Peyer's patch (tissue), 4 donors: ENCODE measurements at regions not wholly inside any gene's neighbourhood (a gene's known extent, or its start where the extent isn't known, plus 50 kb on each side); places are given as distances from the start of the nearest gene placed in this dataset.

Experiments used
- POLR2A ChIP-seq, 2 donors: fragments of 450-650 bp; IDR thresholded peaks; one replicate each; pipeline ENCODE4 v1.5.1; 2017; ENCODE audit warnings: antibody characterized with exemption in 2 of 2, mild to moderate bottlenecking in 2 of 2, moderate library complexity in 2 of 2
- TF ChIP-seq, protein P1 (sequence below), 6 experiments: fragments of 450-650 bp in 4 of 6; fragments of 200-600 bp in 2 of 6; sonication (generic) in 1 of 6; IDR thresholded peaks; one replicate each; pipeline ENCODE4 v1.5.1; 2017 to 2019; ENCODE audit warnings: antibody characterized with exemption in 6 of 6, mild to moderate bottlenecking in 3 of 6, moderate library complexity in 1 of 6

DNA sequence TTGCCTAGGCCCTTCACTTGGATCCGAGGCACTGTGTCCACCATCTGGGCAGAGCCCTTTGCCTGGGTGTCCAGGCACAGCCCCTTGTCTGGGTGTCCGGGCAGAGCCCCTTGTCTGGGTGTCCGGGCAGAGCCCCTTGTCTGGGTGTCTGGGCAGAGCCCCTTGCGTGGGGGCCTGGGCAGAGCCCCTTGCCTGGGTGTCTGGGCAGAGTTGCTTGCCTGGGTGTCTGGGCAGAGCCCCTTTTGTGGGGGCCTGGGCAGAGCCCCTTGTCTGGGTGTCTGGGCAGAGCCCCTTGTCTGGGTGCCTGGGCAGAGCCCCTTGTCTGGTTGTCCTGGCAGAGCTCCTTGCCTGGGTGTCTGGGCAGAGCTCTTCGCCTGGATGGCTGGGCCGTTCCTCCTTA lies 443.4 kb upstream of the CDH4 start:
- TF ChIP-seq, protein P1, sequence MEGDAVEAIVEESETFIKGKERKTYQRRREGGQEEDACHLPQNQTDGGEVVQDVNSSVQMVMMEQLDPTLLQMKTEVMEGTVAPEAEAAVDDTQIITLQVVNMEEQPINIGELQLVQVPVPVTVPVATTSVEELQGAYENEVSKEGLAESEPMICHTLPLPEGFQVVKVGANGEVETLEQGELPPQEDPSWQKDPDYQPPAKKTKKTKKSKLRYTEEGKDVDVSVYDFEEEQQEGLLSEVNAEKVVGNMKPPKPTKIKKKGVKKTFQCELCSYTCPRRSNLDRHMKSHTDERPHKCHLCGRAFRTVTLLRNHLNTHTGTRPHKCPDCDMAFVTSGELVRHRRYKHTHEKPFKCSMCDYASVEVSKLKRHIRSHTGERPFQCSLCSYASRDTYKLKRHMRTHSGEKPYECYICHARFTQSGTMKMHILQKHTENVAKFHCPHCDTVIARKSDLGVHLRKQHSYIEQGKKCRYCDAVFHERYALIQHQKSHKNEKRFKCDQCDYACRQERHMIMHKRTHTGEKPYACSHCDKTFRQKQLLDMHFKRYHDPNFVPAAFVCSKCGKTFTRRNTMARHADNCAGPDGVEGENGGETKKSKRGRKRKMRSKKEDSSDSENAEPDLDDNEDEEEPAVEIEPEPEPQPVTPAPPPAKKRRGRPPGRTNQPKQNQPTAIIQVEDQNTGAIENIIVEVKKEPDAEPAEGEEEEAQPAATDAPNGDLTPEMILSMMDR (IDR thresholded peaks at IDR 0.05), result no peak
- TF ChIP-seq POLR2A (IDR thresholded peaks at IDR 0.05), result no peak
